HS-5 (cell line): ENCODE measurements at regions not wholly inside any gene's neighbourhood (a gene's known extent, or its start where the extent isn't known, plus 50 kb on each side); places are given as distances from the start of the nearest gene placed in this dataset.
"Not testable (repeated sequence)": the region's sequence is repeated elsewhere in the genome, so short reads cannot be mapped to it uniquely, and the experiment has no call there.

Source experiments
- DNase-seq: peaks from one replicate; pipeline ENCODE4 v3.0.0-alpha.2; 2012; ENCODE audit warnings: low read depth

- no peak for DNase-seq
Observed at GRCh38 chr10:33101392-33101787, 143.4 kb upstream of the ITGB1 start.

GRCh38 chr10:33100781-33101391, 142.9 kb upstream of the ITGB1 start:
- DNase-seq, result no peak

DNA sequence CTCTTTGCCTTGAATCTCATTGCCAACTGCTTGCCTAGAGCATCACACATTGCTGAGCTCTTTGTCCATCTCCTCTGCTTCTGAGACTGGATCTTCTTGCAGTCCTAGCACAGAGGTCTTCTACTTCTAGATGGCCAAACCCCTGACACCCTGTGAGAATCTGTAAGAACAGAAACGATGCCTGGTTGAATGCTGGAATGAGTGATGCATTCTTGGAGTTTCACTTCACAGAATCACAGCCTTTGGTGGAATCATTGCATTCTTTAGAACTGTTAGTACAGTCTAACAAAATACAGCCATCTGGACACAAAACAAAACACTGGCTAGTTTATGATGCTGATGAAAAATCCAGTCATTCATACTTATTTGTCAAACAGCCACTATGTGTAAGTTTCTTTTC, 141.7 kb upstream of the ITGB1 start:
- no peak for DNase-seq

GRCh38 chr10:33098951-33099663, 141.1 kb upstream of the ITGB1 start:
- DNase-seq, result no peak

DNA sequence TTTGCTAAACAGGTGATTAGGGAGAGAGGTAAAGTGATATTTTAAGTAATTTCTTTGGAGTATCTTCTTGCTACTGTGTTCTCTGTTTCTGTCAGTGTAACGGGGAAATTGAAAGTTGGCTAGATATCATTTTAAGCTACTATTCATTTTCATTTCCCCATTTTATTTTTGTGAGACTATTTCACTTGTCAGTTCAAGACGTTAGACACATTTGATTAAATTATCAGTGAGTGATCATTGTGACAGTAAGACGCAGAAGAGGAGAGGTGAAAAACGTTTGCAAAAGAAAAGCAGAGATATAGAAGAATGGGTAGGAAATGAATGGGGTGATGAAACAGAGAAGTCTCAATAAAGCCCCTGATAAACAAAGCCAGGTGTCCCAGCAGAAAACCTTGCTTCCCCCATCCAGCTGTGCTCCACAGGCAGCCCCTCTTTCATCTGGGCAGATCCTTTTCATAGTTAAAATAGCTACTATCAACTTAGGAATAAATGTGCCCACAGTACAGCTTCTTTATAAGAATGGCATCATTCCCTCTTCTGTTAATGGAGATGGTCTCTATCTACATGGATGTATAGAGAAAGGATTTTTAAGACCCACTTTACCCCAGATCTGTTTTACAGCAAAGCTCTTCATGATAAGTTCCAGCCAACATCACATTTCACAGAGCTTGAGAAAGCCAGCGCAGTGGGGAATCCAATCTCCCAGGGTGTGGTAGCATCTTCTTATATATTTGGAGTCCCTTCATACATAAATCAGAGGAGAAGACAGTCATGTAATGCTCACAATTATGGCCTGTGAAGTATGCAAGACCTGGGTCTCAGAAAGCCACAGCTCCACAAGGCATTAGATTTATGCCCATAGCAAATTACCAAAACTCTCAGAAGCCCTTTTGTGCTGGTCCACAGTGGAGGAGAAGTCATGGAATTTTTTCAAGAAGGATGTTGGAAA, 138.1 kb upstream of the ITGB1 start:
- DNase-seq, result no peak

DNA sequence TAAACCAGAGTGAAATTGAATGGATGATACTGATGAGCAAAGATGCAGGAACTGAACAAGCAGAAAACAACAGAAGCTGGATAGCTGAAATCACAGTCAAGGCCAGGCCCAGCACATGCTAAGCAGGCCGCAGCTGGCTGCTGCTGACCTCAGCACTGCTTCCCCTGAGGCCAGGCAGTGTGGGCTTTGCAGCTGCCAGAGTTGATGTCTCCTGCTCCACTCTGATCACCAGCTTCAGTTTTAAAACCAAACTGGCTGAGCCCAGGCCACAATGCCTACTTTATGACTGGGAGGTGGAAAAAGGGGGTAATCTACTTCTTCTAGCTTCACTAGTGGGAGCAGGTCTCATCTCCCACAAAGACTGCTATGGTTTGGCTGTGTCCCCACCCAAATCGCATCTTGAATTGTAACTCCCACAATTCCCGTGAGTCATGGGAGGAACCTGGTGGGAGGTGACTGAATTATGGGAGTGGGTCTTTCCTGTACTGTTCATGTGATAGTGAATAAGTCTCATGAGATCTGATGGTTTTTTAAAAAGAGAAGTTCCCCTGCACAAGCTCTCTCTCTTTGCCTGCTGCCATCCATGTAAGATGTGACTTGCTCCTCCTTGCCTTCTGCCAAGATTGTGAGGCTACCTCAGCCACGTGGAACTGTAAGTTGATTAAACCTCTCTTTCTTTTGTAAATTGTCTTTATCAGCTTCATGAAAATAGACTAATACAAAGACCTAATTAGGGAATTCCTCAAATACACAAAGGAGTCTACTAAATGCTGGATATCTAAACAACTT, 136.4 kb upstream of the ITGB1 start:
- no peak for DNase-seq

- DNase-seq, result no peak
Observed at GRCh38 chr10:33093362-33093761, 135.3 kb upstream of the ITGB1 start.

- DNase-seq, result no peak
Observed at GRCh38 chr10:33092596-33092995, 134.6 kb upstream of the ITGB1 start.

- no peak for DNase-seq
Observed at GRCh38 chr10:33091201-33091600, 133.2 kb upstream of the ITGB1 start.

- DNase-seq, result no peak
Observed at GRCh38 chr10:33088990-33089389, 131.0 kb upstream of the ITGB1 start.

GRCh38 chr10:33087922-33088321, 129.9 kb upstream of the ITGB1 start:
- DNase-seq, result no peak

DNA sequence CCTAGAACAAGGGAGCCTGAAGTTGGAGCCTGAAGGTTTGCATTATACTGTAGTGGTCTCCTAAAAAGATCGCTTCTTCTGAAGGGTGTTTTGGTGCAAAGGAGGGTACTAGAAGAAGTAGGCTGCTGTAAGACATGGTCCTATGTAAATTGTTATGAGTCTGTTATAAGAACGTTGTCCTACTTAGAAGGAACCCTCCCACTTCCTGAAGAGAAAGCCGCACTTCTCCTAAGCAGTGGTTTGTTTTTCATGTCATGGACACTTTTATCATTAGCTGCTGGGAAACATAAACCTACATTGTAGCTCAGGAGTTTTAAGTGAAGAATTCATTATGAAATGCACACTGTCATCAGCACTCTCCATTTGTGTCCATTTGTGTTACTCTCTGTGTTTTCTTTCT, 129.1 kb upstream of the ITGB1 start:
- DNase-seq, result no peak

DNA sequence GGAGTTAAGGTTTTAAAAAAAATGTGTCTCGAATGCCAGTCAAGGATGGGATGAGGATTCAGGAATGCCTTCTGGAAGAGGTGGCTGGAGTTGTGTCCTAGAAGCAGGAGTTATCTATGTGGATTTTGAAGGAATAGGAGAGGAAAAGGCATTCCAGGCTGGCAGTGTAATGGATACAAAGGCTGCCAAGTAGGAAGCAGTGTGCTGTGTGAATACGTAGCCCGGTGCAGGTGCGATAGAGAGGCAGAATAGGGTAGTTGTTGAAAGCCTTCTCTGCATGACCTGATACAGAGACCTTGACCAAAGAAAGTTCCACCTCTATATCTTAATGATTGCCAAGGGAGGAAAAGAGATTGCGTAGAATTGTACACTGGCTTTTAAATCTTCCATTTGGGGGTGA, 128.1 kb upstream of the ITGB1 start:
- no peak for DNase-seq

DNA sequence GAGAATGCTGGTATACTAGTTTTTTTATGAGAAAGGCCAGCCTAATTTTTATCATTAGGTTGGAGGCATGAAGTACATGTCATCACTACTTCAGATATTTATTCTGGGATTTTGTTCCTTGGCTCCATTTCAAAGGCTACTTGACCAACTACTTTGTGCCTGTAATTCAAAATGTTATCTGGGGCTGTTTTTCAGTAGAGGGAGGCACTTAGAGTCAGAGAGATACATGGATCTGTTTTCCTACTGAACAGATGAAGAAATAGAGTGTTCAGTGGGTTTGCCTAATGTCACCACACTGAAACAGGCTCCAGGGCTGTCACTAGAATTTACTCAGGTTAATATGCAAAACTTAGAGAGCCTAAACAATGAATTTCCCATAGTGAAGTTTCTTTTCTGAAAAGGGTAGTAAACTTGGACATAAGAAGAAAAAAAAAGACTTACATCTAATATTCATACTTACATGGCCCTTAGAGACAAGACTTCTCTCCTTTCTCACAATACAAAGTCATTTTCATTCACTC, 127.3 kb upstream of the ITGB1 start:
- DNase-seq, result no peak

DNA sequence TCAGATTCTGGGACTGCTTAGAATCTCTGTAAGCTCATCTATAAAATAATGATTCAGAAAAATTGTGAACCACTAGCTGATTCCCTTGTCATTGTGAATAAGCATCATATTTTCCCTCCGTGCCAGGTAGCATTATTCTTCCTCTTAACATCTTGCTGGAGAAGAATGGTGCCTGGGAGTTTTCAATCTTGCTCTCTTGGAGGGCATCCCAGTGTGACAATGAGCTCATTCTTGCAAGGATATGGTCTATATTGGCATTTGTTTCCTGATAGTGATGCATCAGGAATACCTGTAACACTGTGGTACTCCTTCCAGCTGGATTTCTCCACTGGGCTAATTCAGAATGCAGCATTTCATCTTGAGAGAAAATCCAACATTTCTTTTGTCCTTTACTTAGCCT, 126.4 kb upstream of the ITGB1 start:
- no peak for DNase-seq

DNA sequence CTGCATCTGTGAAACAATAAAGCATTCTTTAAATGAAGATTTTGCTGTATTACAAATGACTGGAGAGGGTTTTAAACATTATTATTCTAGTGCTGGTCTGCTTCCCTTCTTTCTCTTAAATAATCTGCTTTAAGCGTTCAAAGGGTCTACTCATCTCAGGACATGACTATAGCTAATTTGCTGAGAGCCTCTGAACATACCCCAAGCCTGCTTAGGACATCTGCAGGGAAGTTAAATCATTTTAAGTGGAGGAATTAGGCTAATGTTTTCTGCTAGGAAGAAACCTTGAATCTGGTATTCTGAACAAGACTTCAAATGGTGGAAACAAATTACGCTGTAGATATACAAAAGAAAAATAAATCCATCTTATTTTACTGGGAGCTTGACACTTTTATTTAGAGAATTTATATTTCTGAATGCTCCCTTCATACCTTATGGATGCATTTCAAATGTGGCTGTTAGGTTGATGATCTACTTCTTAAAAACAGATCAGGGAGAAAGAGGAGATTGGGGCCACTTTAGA, 124.4 kb upstream of the ITGB1 start:
- no peak for DNase-seq

- DNase-seq, result not testable (repeated sequence)
Observed at GRCh38 chr10:33080467-33080866, 122.4 kb upstream of the ITGB1 start.

DNA sequence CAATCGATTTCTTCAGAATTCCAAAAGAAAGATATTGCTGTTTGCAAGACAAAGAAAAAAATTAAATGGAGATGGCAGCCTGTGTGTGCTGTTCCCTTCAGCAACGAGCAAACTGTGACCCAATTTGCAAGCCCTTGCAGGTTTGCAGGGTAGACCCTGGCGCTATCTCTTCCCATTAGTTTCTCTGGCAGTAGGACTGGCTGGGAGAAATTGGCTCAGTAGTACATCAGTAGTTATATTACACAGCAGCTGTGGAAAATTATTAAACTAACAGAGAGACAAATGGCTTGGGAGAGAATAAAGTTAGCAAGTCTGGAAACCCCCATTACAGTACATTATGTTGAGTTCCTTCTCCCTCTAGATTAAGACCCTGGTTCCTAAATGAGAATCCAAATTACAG, 116.4 kb upstream of the ITGB1 start:
- DNase-seq, result no peak

GRCh38 chr10:33073641-33074415, 115.8 kb upstream of the ITGB1 start:
- DNase-seq, result no peak

DNA sequence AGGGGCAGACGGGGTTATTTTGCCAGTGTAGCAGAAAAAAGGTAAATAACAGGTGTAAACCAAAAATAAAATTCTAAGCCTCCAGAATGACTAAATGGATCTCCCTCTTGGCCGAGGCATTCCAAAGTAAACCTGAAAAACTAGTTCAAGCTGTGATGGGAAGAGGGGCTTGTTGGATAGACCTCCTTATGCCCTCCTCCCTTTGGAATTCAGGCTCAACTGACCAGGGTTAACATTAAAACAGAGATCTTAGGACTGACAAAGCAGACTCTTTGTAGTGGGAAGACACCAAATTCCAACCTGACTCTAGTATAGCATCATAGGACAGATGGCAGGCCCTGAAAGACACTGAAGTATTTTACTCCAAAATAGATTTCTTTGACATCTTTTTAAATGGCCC, 113.8 kb upstream of the ITGB1 start:
- DNase-seq, result no peak

DNA sequence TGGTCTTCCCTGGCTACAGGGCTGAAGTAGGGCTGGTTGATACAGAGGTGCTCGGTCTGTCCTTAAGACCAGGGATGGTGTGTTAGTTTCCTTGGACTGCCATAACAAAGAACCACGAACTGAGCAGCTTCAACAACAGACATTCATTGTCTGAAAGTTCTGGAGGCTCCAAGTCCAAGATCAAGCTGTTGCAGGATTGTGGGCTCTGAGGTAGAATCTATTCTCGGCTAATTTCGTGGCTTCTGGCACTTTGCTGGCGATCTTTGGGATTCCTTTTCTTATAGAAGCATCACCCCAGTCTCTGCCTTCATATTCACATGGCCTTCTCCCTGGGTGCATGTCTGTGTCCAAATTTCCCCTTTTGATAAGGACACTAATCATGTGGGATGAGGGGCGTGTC, 112.1 kb upstream of the ITGB1 start:
- DNase-seq, result no peak
